Esophagus squamous epithelium (tissue), 5 donors: ENCODE measurements at regions not wholly inside any gene's neighbourhood (a gene's known extent, or its start where the extent isn't known, plus 50 kb on each side); places are given as distances from the start of the nearest gene placed in this dataset.

Experiments used
- DNase-seq: peaks from one replicate; lab custom pipeline; 2025; lab: John Stamatoyannopoulos, UW
- H3K27ac ChIP-seq, 4 donors: fragments of 200-600 bp; sonication (generic); one replicate each; pipeline ENCODE4 v1.5.1; 2016 to 2019; ENCODE audit warnings: mild to moderate bottlenecking in 1 of 4
- H3K27me3 ChIP-seq, 4 donors: fragments of 200-600 bp; sonication (generic); 1 replicate in 3 of 4; 2 replicates in 1 of 4; pipeline versions ENCODE4 v1.5.1 to v1.6.0; 2017 to 2021; ENCODE audit warnings: antibody characterized with exemption in 1 of 4
- H3K36me3 ChIP-seq, 3 donors: fragments of 200-600 bp; sonication (generic); one replicate each; pipeline ENCODE4 v1.5.1; 2016 to 2019
- H3K4me1 ChIP-seq, 3 donors: fragments of 200-600 bp; sonication (generic); one replicate each; pipeline ENCODE4 v1.5.1; 2017 to 2019
- H3K4me3 ChIP-seq, 4 donors: fragments of 200-600 bp; sonication (generic); 1 replicate in 3 of 4; 2 replicates in 1 of 4; pipeline ENCODE4 v1.5.1; 2016 to 2019; ENCODE audit warnings: mild to moderate bottlenecking in 2 of 4, moderate library complexity in 1 of 4
- H3K9me3 ChIP-seq, 3 donors: fragments of 200-600 bp; sonication (generic); one replicate each; pipeline ENCODE4 v1.5.1; 2016 to 2019
- POLR2A ChIP-seq, 4 donors: fragments of 450-650 bp; IDR thresholded peaks; one replicate each; pipeline ENCODE4 v1.6.1; 2017; ENCODE audit warnings: antibody characterized with exemption in 4 of 4, mild to moderate bottlenecking in 4 of 4, moderate library complexity in 3 of 4
- WGBS, 2 donors: methylation state at CpG; one replicate each; pipeline ENCODE4 v1.1.5; 2018; 5-methylcytosine and 5-hydroxymethylcytosine counted together
- intact Hi-C: fragments of 100-400 bp; cut with DNase I; formaldehyde crosslinking; loops from one replicate; pipeline ENCODE4 v1.15.0; 2022
- TF ChIP-seq, protein P1 (sequence below), 6 experiments: fragments of 450-650 bp in 4 of 6; fragments of 200-600 bp in 2 of 6; sonication (generic) in 2 of 6; IDR thresholded peaks; one replicate each; pipeline ENCODE4 v1.5.1; 2016 to 2019; ENCODE audit warnings: antibody characterized with exemption in 6 of 6, mild to moderate bottlenecking in 4 of 6, moderate library complexity in 4 of 6
- donor health status: DM: yes; HTN: yes; CAD: no.

DNA sequence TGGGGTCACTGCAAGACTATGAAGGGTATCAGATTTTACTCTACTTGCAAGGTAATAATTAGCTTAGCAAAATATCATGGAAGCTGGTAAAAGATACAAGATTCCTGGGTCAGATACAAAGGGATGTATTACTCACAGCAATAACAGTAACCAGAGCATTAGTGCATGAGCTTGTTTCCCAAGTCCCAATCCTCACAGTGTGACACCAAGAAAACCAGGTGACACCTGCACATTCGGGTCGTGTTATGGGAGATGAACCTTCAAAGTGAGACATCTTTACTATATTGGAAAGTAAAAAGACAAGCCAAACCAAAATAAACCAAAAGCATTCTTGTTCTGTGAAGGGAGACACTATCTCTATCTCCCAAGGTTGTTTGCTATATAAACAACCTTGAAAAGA lies 528.7 kb upstream of the TGFBR2 start:
- Histone ChIP-seq H3K9me3 (no peaks in the 10 kb centered on the region), H3K27ac (no peak overlapping the region), H3K4me3 (no peak overlapping the region), H3K4me1 (no peaks in the 10 kb centered on the region), H3K36me3 (no peaks in the 10 kb centered on the region), H3K27me3 (no peaks in the 10 kb centered on the region)
- DNase-seq: no peak
- TF ChIP-seq POLR2A (IDR thresholded peaks at IDR 0.05): no peak
- TF ChIP-seq, protein P1, sequence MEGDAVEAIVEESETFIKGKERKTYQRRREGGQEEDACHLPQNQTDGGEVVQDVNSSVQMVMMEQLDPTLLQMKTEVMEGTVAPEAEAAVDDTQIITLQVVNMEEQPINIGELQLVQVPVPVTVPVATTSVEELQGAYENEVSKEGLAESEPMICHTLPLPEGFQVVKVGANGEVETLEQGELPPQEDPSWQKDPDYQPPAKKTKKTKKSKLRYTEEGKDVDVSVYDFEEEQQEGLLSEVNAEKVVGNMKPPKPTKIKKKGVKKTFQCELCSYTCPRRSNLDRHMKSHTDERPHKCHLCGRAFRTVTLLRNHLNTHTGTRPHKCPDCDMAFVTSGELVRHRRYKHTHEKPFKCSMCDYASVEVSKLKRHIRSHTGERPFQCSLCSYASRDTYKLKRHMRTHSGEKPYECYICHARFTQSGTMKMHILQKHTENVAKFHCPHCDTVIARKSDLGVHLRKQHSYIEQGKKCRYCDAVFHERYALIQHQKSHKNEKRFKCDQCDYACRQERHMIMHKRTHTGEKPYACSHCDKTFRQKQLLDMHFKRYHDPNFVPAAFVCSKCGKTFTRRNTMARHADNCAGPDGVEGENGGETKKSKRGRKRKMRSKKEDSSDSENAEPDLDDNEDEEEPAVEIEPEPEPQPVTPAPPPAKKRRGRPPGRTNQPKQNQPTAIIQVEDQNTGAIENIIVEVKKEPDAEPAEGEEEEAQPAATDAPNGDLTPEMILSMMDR (IDR thresholded peaks at IDR 0.05): no peak
- 70 to 85% methylated on average over 2 of the region's 2 CpGs for WGBS, 2 donors
- intact Hi-C loops: no loop called here

- Histone ChIP-seq H3K36me3 (no peaks in the 10 kb centered on the region), H3K9me3 (no peaks in the 10 kb centered on the region), H3K27me3 (no peaks in the 10 kb centered on the region), H3K4me1 (no peaks in the 10 kb centered on the region), H3K27ac (no peak overlapping the region), H3K4me3 (no peak overlapping the region)
- WGBS, 2 donors: 29 to 38% methylated on average over 2 of the region's 2 CpGs
- intact Hi-C loops: no loop called here
- TF ChIP-seq POLR2A (IDR thresholded peaks at IDR 0.05): no peak
- TF ChIP-seq, protein P1 (IDR thresholded peaks at IDR 0.05): no peak
- no peak for DNase-seq
Measured at GRCh38 chr3:30078736-30079135, 527.7 kb upstream of the TGFBR2 start.

- no peak for DNase-seq
- no peaks in the 10 kb centered on the region for H3K27me3 ChIP-seq
- 71 to 80% methylated on average over 3 of the region's 3 CpGs for WGBS, 2 donors
- intact Hi-C loops: no loop called here
- H3K9me3 ChIP-seq: no peaks in the 10 kb centered on the region
- H3K4me3 ChIP-seq: no peak overlapping the region
- H3K4me1 ChIP-seq: no peaks in the 10 kb centered on the region
- TF ChIP-seq POLR2A (IDR thresholded peaks at IDR 0.05): no peak
- TF ChIP-seq, protein P1 (IDR thresholded peaks at IDR 0.05): no peak
- no peaks in the 10 kb centered on the region for H3K36me3 ChIP-seq
- no peak overlapping the region for H3K27ac ChIP-seq
Measured at GRCh38 chr3:30081904-30082303, 524.5 kb upstream of the TGFBR2 start.

GRCh38 chr3:30082652-30083051 lies 523.7 kb upstream of the TGFBR2 start:
- H3K27ac ChIP-seq: no peak overlapping the region
- H3K27me3 ChIP-seq: no peaks in the 10 kb centered on the region
- TF ChIP-seq, protein P1 (IDR thresholded peaks at IDR 0.05): no peak
- no peak for TF ChIP-seq POLR2A (IDR thresholded peaks at IDR 0.05)
- DNase-seq: no peak
- H3K9me3 ChIP-seq: no peaks in the 10 kb centered on the region
- H3K4me1 ChIP-seq: no peaks in the 10 kb centered on the region
- no peaks in the 10 kb centered on the region for H3K36me3 ChIP-seq
- H3K4me3 ChIP-seq: no peak overlapping the region
- WGBS, 2 donors: 66 to 78% methylated on average over 7 of the region's 7 CpGs
- intact Hi-C loops: no loop called here

DNA sequence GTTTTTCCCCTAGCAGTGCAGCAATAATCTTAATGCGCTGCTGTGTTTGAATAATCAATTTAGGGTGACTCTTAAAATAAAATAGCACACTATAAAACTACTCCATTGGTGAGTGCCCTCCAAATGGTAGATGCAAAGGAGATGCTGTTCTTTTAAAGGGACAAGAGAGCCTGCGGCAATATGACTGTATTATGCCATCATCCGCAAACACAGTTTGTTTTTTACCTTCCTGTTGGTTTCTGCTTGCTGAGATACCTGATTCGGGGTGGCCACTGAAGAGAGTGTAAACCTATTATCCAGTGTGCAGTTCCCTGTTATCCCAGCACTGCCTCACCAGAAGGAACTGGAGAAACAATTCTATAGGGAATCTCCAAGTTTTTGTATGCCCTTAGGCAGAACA lies 523.1 kb upstream of the TGFBR2 start:
- no peak overlapping the region for H3K4me3 ChIP-seq
- H3K27me3 ChIP-seq: no peaks in the 10 kb centered on the region
- intact Hi-C loops: no loop called here
- TF ChIP-seq, protein P1 (IDR thresholded peaks at IDR 0.05): no peak
- TF ChIP-seq POLR2A (IDR thresholded peaks at IDR 0.05): no peak
- no peaks in the 10 kb centered on the region for H3K9me3 ChIP-seq
- no peak for DNase-seq
- H3K36me3 ChIP-seq: no peaks in the 10 kb centered on the region
- 42 to 74% methylated on average over 4 of the region's 4 CpGs for WGBS, 2 donors
- no peaks in the 10 kb centered on the region for H3K4me1 ChIP-seq
- H3K27ac ChIP-seq: no peak overlapping the region
